NT2/D1 (cell line): ENCODE measurements at regions not wholly inside any gene's neighbourhood (a gene's known extent, or its start where the extent isn't known, plus 50 kb on each side); places are given as distances from the start of the nearest gene placed in this dataset.

ENCODE experiments used
- SUZ12 ChIP-seq: IDR thresholded peaks from 2 replicates; pipeline ENCODE4 v1.6.1; 2011; ENCODE audit not compliant: insufficient read length, insufficient read depth; ENCODE audit errors: extremely low read depth
- YY1 ChIP-seq: IDR thresholded peaks from 2 replicates; pipeline ENCODE4 v1.6.1; 2011; ENCODE audit not compliant: insufficient read length, insufficient read depth

GRCh38 chr5:38031304-38031703 is 191.5 kb upstream of the GDNF start:
- TF ChIP-seq YY1, result no peak
- no peak for TF ChIP-seq SUZ12
